Heart left ventricle (tissue), 13 donors: ENCODE measurements at regions not wholly inside any gene's neighbourhood (a gene's known extent, or its start where the extent isn't known, plus 50 kb on each side); places are given as distances from the start of the nearest gene placed in this dataset.
"Not testable (repeated sequence)": the region's sequence is repeated elsewhere in the genome, so short reads cannot be mapped to it uniquely, and the experiment has no call there.

ENCODE experiments used
- CTCF ChIP-seq, 12 donors: fragments of 200-600 bp; sonication (generic) in 4 of 12; IDR thresholded peaks; one replicate each; pipeline versions ENCODE4 v1.5.0 to v1.8.0; 2018 to 2022; ENCODE audit warnings: antibody characterized with exemption in 12 of 12, mild to moderate bottlenecking in 5 of 12
- POLR2A ChIP-seq, 2 donors: fragments of 450-650 bp; IDR thresholded peaks; one replicate each; pipeline ENCODE4 v1.6.1; 2017; ENCODE audit warnings: antibody characterized with exemption in 2 of 2, mild to moderate bottlenecking in 2 of 2, moderate library complexity in 2 of 2
- donor health status: ischemic (EF 13 %, LVEDD 7.1; RV severe dilation, severe dysfunction).
- donor health status: DM: no; HTN: yes; CAD: no.
- donor health status: DM: no; HTN: no; CAD: no.
- donor health status: ischemic (EF 25% LVEDD 6.9; RV normal size, moderate dysfunction).
- donor health status: ischemic (EF 25% LVEDD 5.7; RV mildly dilated, moderate dysfunction).
- donor health status: ischemic (EF 35%, LVEDD 5.7; RV mildly dilated, moderate dysfunction).
- donor health status: nonischemic (EF 11% LVEDD 7.7; RV severe dilation, severe dysfunction).
- donor health status: DM: yes; HTN: yes; CAD: no.
- donor health status: PGD.
- donor health status: ischemic (EF 29% LVEDD 5.4; RV normal size, mild dysfunction).
- donor health status: nonischemic (EF 23%, LVEDD 6.1; RV moderate dilation, normal function).

- TF ChIP-seq CTCF, POLR2A (IDR thresholded peaks at IDR 0.05): not testable (repeated sequence)
Measured at GRCh38 chr5:135093483-135093882, 59.5 kb upstream of the PITX1 start.
